Smooth muscle cell (in vitro differentiated cells): ENCODE measurements at regions not wholly inside any gene's neighbourhood (a gene's known extent, or its start where the extent isn't known, plus 50 kb on each side); places are given as distances from the start of the nearest gene placed in this dataset.

Experiments used
- DNase-seq: peaks from one replicate; lab custom pipeline; 2025; ENCODE audit not compliant: unreplicated experiment; lab: John Stamatoyannopoulos, UW
- H2AFZ ChIP-seq: fragments of 200-600 bp; sonication (generic); 2 replicates; pipeline ENCODE4 v1.6.0; 2016; ENCODE audit warnings: antibody characterized with exemption, low read depth, mild to moderate bottlenecking
- H3F3A ChIP-seq: fragments of 200-600 bp; sonication (generic); 2 replicates; pipeline ENCODE4 v1.6.0; 2017; ENCODE audit warnings: antibody characterized with exemption, low read depth
- H3K27ac ChIP-seq: fragments of 200-600 bp; sonication (generic); 2 replicates; pipeline ENCODE4 v1.5.1; 2016; ENCODE audit warnings: low read depth, mild to moderate bottlenecking
- H3K27me3 ChIP-seq: fragments of 200-600 bp; sonication (generic); 2 replicates; pipeline ENCODE4 v1.6.1; 2016; ENCODE audit warnings: low read depth, mild to moderate bottlenecking
- H3K36me3 ChIP-seq: fragments of 200-600 bp; sonication (generic); 2 replicates; pipeline ENCODE4 v1.5.1; 2016; ENCODE audit warnings: low read depth
- H3K4me1 ChIP-seq: fragments of 200-600 bp; sonication (generic); 2 replicates; pipeline ENCODE4 v1.5.1; 2016; ENCODE audit warnings: low read depth
- H3K4me2 ChIP-seq: fragments of 200-600 bp; sonication (generic); 2 replicates; pipeline ENCODE4 v1.6.0; 2016; ENCODE audit warnings: mild to moderate bottlenecking
- H3K4me3 ChIP-seq: fragments of 200-600 bp; sonication (generic); 2 replicates; pipeline ENCODE4 v1.5.1; 2016; ENCODE audit warnings: mild to moderate bottlenecking
- H3K79me2 ChIP-seq: fragments of 200-600 bp; sonication (generic); 2 replicates; pipeline ENCODE4 v1.6.0; 2016; ENCODE audit warnings: low read depth, mild to moderate bottlenecking
- H3K9ac ChIP-seq: fragments of 200-600 bp; sonication (generic); 2 replicates; pipeline ENCODE4 v1.6.0; 2016; ENCODE audit warnings: low read depth
- H3K9me3 ChIP-seq: fragments of 200-600 bp; sonication (generic); replicated peaks from 2 replicates; pipeline ENCODE4 v1.5.1; 2016; ENCODE audit warnings: low read depth
- H4K20me1 ChIP-seq: fragments of 200-600 bp; sonication (generic); 2 replicates; pipeline ENCODE4 v1.6.0; 2016; ENCODE audit warnings: low read depth
- CTCF ChIP-seq: fragments of 200-600 bp; sonication (generic); IDR thresholded peaks from 2 replicates; pipeline ENCODE4 v1.5.1; 2017; ENCODE audit warnings: borderline replicate concordance, mild to moderate bottlenecking, antibody characterized with exemption; ENCODE audit not compliant: insufficient read depth, poor library complexity, severe bottlenecking
- WGBS: methylation state at CpG from one replicate; pipeline ENCODE4 v1.1.7; 2016; ENCODE audit warnings: low lambda C conversion rate; 5-methylcytosine and 5-hydroxymethylcytosine counted together

GRCh38 chr3:176696816-176697215 is 500.5 kb downstream of the TBL1XR1 start:
- H3K79me2 ChIP-seq, result no peaks in the 10 kb centered on the region
- no peak for TF ChIP-seq CTCF
- peaks cover 5% of the 10 kb centered on the region for H3K4me1 ChIP-seq
- H3K4me3 ChIP-seq, result no peak overlapping the region
- no peaks in the 10 kb centered on the region for H4K20me1 ChIP-seq
- no peak overlapping the region for H2AFZ ChIP-seq
- no peak for DNase-seq
- H3K27ac ChIP-seq, result no peak overlapping the region
- WGBS, result 78% methylated on average over 4 of the region's 4 CpGs
- no peaks in the 10 kb centered on the region for H3K36me3 ChIP-seq
- H3K4me2 ChIP-seq, result no peak overlapping the region
- H3F3A ChIP-seq, result no peaks in the 10 kb centered on the region
- no peaks in the 10 kb centered on the region for H3K9me3 ChIP-seq
- no peak overlapping the region for H3K9ac ChIP-seq
- H3K27me3 ChIP-seq, result no peaks in the 10 kb centered on the region

- no peak for DNase-seq
- WGBS, result 85% methylated on average over 4 of the region's 4 CpGs
- Histone ChIP-seq H4K20me1 (no peaks in the 10 kb centered on the region), H3K27ac (no peak overlapping the region), H3F3A (no peaks in the 10 kb centered on the region), H3K4me1 (peaks cover 5% of the 10 kb centered on the region), H3K79me2 (no peaks in the 10 kb centered on the region), H3K27me3 (no peaks in the 10 kb centered on the region), H2AFZ (no peak overlapping the region), H3K9ac (no peak overlapping the region), H3K4me3 (no peak overlapping the region), H3K9me3 (no peaks in the 10 kb centered on the region), H3K36me3 (no peaks in the 10 kb centered on the region), H3K4me2 (no peak overlapping the region)
- TF ChIP-seq CTCF, result no peak
These were observed 504.1 kb downstream of the TBL1XR1 start for GRCh38 chr3:176692966-176693785.

GRCh38 chr3:176692199-176692965 is 504.9 kb downstream of the TBL1XR1 start:
- 83% methylated on average over 8 of the region's 8 CpGs for WGBS
- H2AFZ ChIP-seq, result no peak overlapping the region
- peaks cover 5% of the 10 kb centered on the region for H3K4me1 ChIP-seq
- no peaks in the 10 kb centered on the region for H3K79me2 ChIP-seq
- H3K4me2 ChIP-seq, result no peak overlapping the region
- DNase-seq, result no peak
- no peak for TF ChIP-seq CTCF
- H3F3A ChIP-seq, result no peaks in the 10 kb centered on the region
- H4K20me1 ChIP-seq, result no peaks in the 10 kb centered on the region
- H3K4me3 ChIP-seq, result no peak overlapping the region
- H3K27ac ChIP-seq, result no peak overlapping the region
- no peaks in the 10 kb centered on the region for H3K27me3 ChIP-seq
- no peaks in the 10 kb centered on the region for H3K9me3 ChIP-seq
- H3K9ac ChIP-seq, result no peak overlapping the region
- H3K36me3 ChIP-seq, result no peaks in the 10 kb centered on the region
